ENCODE measurements at regions not wholly inside any gene's neighbourhood (a gene's known extent, or its start where the extent isn't known, plus 50 kb on each side); places are given as distances from the start of the nearest gene placed in this dataset.

GRCh38 chr10:130455791-130456190 lies 319.6 kb downstream of the GLRX3 start:
- WGBS, 4 donors: 83 to 91% (median 86%) methylated on average over 7 of the region's 7 CpGs
- no peak overlapping the region for H3K27ac ChIP-seq
- no peak for ATAC-seq
- H3K36me3 ChIP-seq: no peaks in the 10 kb centered on the region
- TF ChIP-seq POLR2A (IDR thresholded peaks at IDR 0.05): no peak
- TF ChIP-seq CTCF (IDR thresholded peaks at IDR 0.05): no peak
- intact Hi-C loops (cut with DNase I): no loop called here
- peaks cover 0 to 26% (median 0%) of the 10 kb centered on the region in 9 donors for H3K27me3 ChIP-seq
- H3K4me1 ChIP-seq: no peaks in the 10 kb centered on the region
- no peak overlapping the region for H3K4me3 ChIP-seq
- DNase-seq: no peak
- H3K9me3 ChIP-seq: no peaks in the 10 kb centered on the region

DNA sequence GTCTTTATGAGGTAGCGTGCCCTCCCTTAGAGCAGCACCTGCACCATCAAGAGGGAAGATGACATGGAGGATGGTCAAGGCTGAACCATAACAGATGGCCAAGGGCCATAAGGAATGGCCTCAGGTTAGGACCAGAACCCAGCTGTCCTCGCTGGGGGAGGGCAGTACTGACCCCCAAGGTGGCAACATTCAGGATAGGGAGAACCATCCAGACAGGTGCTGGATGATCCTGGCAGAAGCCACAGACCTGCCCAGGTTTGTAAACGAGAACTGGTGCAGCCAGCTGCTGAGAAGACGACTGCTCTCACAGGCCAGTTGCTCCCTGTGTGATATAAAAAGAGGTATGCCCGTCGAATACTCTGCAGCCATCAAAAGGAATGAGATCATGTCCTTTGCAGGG lies 320.4 kb downstream of the GLRX3 start:
- TF ChIP-seq POLR2A (IDR thresholded peaks at IDR 0.05): no peak
- no peak for TF ChIP-seq CTCF (IDR thresholded peaks at IDR 0.05)
- no peak for DNase-seq
- Histone ChIP-seq H3K9me3 (no peaks in the 10 kb centered on the region), H3K36me3 (no peaks in the 10 kb centered on the region), H3K27ac (no peak overlapping the region), H3K4me1 (no peaks in the 10 kb centered on the region), H3K27me3 (peaks cover 0 to 23% (median 0%) of the 10 kb centered on the region in 9 donors), H3K4me3 (no peak overlapping the region)
- WGBS, 4 donors: 71 to 81% (median 76%) methylated on average over 5 to 6 of the region's 6 CpGs
- ATAC-seq: no peak
- intact Hi-C loops (cut with DNase I): no loop called here

DNA sequence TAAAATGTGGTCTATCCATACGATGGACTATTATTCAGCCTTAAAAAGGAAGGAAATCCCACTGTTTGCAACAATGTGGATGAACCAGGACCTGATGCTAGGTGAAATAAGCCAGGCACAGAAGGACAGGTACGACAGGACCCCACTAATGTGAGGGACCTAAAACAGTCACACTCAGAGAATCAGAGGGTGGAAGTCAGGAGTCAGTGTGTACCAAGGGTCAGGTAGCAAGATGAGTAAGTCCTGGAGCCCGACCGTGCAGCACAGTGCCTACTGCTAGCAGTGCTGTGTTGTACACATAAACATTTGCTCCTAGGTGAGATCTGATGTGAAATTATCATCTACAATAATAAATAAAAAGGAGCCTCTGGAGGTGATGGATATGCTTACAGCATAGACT lies 322.3 kb downstream of the GLRX3 start:
- H3K36me3 ChIP-seq: no peaks in the 10 kb centered on the region
- intact Hi-C loops (cut with DNase I): no loop called here
- ATAC-seq: no peak

DNA sequence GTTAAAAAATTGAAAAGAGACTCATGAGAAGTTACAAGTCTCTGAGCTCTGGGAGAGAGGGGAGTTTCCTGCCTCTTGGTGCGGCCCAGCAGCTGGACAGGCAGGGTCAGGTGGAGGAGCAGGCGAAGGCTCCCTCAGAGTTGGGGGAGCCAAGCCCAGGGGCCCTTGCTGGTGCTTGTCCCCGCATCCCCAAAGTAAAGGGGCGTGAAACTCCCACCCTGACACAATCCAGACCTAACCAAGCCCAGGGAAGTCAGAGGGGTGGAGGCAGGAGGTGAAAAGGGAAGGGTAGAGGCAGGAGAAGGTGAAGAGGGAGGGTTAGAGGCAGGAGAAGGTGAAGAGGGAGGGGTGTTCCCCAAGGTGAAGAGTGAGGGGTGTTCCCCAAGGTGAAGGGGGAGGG lies 322.8 kb downstream of the GLRX3 start:
- TF ChIP-seq CTCF (IDR thresholded peaks at IDR 0.05): no peak
- TF ChIP-seq POLR2A (IDR thresholded peaks at IDR 0.05): no peak
- Histone ChIP-seq H3K4me1 (no peaks in the 10 kb centered on the region), H3K27ac (no peak overlapping the region), H3K9me3 (no peaks in the 10 kb centered on the region), H3K27me3 (peaks cover 0 to 12% (median 0%) of the 10 kb centered on the region in 9 donors), H3K4me3 (no peak overlapping the region), H3K36me3 (no peaks in the 10 kb centered on the region)
- intact Hi-C loops (cut with DNase I): no loop called here
- ATAC-seq: no peak
- DNase-seq: no peak
- 60 to 66% (median 62%) methylated on average over 4 of the region's 4 CpGs for WGBS, 4 donors

More for the DNA sequence above, 322.3 kb downstream of the GLRX3 start:
- no peaks in the 10 kb centered on the region for H3K9me3 ChIP-seq
- peaks cover 0 to 14% (median 0%) of the 10 kb centered on the region in 9 donors for H3K27me3 ChIP-seq
- H3K4me3 ChIP-seq: no peak overlapping the region
- H3K4me1 ChIP-seq: no peaks in the 10 kb centered on the region
- TF ChIP-seq POLR2A (IDR thresholded peaks at IDR 0.05) (no peak), CTCF (IDR thresholded peaks at IDR 0.05) (no peak)
- 53 to 80% (median 71%) methylated on average over 4 of the region's 4 CpGs for WGBS, 4 donors
- no peak overlapping the region for H3K27ac ChIP-seq
- DNase-seq: no peak
